NCI-H2107 (cell line): ENCODE measurements at regions not wholly inside any gene's neighbourhood (a gene's known extent, or its start where the extent isn't known, plus 50 kb on each side); places are given as distances from the start of the nearest gene placed in this dataset.

Experiments used
- DNase-seq: peaks from one replicate; lab custom pipeline; 2025; lab: John Stamatoyannopoulos, UW

DNA sequence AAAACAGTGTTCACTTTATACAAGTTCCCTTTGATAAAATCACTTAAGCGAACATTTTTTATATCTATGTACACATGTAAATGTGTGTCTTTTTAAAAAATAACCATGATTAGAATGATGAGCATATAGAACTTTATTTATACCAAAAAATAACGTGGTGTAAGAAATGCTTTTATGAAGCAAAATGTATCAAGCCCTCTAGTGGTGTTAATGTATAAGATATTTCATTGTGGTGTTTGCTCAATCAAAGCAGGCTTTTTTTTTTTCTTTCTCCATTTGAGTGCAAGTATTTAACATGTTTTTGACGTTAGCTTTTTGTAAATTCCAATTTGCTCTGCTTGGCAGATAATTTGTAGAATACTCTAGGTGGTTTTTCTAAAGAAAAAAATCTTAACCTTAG is 2092.4 kb upstream of the TENM3 start:
- no peak for DNase-seq

DNA sequence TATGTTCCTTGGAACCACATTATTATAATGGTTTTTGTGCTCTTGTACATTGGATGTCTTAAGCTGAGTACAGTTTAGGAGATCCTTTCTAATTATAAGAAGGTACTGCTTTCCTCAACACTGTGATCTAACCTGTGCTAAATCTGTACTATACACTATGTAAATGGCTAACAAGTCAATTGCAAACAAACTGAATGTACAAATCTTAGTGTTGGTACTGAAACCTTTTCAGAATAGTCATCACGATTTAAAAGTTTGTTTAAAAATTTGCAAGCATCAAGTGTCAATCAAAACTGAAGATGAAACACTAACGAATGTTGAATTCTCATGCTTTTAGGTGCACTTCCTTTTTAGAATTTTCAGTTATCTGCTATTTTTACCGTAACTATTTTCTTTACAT is 2090.4 kb upstream of the TENM3 start:
- DNase-seq, result no peak

DNA sequence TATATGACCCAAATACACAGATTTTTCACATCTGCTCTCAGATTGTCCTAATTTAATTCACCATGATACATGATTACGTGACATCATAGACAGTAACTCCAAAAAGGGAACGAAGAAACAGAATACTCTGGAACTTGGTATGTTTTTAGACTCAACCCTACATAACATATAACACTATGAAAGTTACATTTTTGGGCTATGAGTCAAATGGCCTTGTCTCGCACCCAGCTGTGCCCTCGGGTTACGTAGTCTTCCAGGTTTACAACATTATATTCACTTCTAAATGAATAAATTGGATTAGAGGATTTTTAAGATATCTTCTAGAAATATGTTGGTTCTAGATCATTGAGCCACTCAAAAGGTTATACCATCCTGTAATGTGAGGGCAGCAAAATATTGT is 2089.6 kb upstream of the TENM3 start:
- DNase-seq, result no peak

DNA sequence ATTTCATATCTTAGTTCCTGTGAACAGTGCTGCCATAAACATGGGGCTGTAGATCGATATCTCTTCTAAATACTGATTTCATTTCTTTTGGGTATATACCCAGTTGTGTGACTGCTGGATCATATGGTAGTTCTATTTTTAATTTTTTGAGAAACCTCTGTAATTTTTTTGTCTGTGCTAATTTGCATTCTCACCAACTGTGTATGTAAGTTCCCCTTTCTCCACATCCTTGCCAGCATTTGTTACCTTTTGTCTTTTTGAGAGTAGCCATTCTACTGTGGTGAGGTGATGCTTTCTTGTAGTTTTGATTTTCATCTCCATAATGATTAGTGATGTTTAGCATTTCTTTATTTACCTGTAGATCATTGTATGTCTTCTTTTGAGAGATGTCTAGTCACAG is 2086.5 kb upstream of the TENM3 start:
- no peak for DNase-seq

GRCh38 chr4:180160195-180160983 is 2082.8 kb upstream of the TENM3 start:
- no peak for DNase-seq

DNA sequence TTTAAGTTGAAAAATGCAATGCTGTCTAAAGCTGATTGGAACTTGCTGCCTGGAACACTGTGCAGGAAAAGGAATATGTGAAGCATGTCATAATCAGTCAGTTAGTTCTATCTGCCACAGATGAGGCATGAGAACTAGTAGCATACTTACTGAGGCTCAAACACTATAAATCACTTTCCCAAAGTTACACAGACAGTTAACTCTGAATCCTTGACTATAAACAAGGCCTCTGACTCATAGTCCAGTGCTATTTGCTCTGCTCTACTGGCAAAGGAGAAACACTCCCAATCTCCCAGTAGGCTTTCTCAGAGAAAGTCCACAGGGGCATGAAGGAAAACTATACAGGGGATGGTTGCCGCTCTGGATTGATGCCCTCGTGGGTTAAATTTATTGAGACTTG is 2078.4 kb upstream of the TENM3 start:
- no peak for DNase-seq

GRCh38 chr4:180169394-180169793 is 2073.8 kb upstream of the TENM3 start:
- DNase-seq, result no peak

GRCh38 chr4:180169966-180170365 is 2073.2 kb upstream of the TENM3 start:
- DNase-seq, result no peak

- no peak for DNase-seq
Observed at GRCh38 chr4:180179146-180179545, 2064.1 kb upstream of the TENM3 start.

DNA sequence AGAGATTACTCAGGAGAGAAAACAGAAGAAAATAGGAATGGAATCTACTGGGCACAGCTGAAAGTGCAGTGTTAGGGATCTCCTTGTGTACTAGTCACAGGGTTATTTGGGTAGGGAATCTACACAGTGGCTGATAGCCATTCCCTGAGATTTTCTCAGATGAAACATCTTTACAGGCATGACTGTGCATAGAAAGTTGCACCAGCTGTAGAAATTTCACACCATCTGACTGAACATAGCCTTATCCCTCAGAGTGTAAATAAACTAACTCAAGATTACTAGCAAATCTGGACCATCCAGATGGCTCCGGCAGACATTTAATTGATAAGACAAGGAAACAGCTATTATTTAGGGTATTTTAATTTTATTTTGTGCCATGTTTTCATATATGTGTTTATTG is 2053.5 kb upstream of the TENM3 start:
- DNase-seq, result no peak

DNA sequence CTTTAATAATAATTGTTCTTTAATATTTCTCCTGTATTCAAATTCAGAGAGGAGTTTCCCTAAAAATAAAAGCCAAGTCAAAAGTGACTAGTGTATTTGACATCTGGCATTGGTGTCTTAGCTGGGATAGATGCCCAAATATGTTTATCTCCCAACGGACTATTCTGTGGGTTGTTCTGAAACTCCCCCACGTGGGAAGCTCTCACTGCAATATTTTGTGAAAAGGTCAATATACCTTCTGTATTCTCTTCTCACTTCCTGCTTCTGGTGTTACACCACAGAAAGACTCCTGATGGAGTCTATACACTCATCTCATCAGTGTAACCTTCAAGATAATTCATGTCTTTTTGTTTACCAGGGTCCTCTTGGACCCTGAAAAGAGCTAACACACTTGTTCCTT is 2052.8 kb upstream of the TENM3 start:
- DNase-seq, result no peak

DNA sequence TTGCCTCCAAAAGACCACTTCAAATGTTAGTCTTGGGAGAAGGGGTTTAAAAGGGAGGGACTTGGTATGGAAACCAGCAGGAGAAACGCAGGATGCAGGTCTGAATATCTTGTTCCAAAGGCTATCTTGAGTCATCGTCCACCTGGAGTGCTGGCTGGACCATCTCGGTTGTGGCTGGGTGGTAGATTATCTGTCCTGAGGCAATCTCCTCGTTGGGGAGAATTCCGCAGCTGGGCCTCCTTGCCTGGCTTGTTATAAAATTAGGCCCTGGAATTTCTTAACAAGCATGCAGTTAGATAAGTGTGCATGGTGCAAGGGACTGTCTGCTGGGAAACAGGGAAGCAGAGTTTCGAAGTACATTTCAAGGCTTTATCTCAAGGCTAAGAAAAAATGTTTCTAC is 2045.7 kb upstream of the TENM3 start:
- no peak for DNase-seq

DNA sequence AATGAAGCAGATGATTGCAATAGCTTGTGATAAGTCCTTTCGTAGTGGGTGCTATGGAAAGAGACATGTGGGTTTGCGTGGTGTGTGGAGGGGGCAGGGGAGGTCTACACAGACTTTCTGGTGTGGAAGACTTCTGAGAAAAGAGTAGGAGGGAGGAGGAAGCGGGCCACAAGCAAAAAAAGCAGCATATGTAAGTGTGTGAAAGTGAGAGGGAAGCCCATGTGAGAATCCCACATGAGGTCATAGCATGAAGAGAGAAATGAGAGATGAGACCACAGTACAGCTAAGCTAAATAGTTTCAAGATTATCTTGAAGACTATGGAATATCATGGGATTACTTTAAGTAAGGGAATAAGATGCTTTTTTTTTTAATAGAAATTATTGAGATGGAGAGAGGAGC is 2039.9 kb upstream of the TENM3 start:
- no peak for DNase-seq

DNA sequence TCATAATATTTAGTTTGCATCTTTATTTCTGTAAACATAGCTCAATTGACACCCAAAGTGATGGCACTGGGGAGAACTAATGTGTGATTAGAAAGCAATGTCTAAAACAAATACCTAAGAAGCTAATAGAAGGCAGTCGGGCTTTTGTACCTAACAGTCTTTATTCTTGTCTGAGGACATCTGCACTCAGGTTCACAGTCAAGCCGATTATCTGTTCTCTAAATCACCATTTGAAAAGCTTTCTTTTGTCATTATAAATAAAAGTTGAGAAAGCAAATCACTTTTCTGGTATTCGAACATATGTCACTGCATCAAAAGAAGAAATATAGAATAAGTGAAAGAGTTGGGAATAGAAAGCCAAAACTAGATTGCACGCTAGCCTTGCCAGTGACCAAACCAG is 2037.9 kb upstream of the TENM3 start:
- no peak for DNase-seq

DNA sequence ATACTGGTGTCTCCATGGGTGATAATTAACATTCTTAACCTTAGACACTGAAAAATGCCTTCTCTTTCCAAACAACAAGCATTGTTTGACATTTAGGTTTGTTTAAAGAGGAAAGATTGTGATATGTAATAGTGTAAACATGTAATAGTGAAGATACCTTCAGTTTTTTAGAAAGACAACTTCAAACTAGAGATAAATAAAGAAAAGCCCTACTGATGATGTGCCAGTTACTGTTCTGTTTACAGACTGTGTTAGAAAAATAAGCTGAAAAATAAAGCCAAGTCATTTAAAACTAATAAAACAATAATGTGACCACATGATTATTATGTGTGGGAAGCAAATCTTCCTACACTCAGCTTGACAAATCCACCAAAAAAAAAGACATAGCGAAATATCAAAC is 2035.3 kb upstream of the TENM3 start:
- no peak for DNase-seq

GRCh38 chr4:180217070-180217469 is 2026.1 kb upstream of the TENM3 start:
- no peak for DNase-seq

GRCh38 chr4:180219080-180219479 is 2024.1 kb upstream of the TENM3 start:
- no peak for DNase-seq

GRCh38 chr4:180225977-180226376 is 2017.2 kb upstream of the TENM3 start:
- DNase-seq, result no peak

GRCh38 chr4:180234730-180235129 is 2008.5 kb upstream of the TENM3 start:
- no peak for DNase-seq

DNA sequence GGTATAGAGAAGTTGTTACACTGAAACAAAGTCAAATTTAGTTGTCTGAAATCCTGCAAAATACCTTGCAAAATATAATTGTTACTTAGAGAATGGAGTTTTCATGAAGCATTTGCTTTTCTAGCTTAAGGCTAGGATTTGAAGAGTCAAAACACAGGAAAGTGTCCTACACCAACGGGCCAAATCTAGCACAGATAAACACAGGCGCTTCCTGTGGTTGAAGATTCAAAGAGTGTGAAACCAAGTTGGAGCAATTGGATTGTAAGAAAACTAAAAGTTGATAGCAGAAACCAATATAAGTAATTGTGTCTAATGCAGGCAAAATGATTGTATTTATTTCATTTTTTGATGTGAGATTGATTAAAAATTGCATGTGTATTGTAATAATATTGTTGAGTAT is 2002.5 kb upstream of the TENM3 start:
- DNase-seq, result no peak

GRCh38 chr4:180253419-180253818 is 1989.8 kb upstream of the TENM3 start:
- no peak for DNase-seq

DNA sequence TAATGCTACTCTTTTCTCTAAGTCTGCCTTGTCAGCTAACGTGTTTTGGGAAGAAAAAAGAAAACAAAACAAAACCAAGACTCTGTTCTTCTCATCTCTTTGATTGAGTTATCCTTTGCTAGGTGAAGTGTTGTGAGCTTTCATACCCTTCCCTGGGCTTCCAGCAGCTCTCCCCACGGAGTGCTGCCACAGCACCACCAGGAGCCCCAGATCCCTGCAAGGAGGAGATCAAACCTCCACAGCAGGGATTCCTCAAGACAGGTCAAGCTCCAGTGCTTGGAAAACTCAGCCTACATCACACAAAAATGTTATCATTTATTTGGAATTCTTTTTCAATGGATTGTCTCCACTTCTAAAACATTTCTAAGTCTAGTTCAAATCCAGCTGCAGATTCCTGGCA is 1981.9 kb upstream of the TENM3 start:
- no peak for DNase-seq

DNA sequence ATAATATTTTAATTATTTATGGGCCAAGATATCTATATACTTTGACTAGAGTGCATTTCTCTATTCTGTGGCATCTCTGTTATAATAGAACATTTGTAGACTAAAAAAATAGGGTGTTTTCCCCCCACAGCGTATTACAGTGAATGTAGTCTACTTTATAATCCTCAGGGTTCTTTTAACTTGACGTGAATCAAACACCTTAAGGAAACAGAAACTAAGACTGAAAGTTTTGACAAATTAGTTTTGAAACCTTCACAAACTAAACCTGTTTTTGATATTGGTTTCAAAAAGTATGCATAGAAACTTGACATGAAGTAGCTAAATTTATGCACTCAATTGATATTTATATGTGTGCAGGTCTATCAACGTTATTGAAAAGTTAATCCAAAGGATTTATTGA is 1963.1 kb upstream of the TENM3 start:
- no peak for DNase-seq

DNA sequence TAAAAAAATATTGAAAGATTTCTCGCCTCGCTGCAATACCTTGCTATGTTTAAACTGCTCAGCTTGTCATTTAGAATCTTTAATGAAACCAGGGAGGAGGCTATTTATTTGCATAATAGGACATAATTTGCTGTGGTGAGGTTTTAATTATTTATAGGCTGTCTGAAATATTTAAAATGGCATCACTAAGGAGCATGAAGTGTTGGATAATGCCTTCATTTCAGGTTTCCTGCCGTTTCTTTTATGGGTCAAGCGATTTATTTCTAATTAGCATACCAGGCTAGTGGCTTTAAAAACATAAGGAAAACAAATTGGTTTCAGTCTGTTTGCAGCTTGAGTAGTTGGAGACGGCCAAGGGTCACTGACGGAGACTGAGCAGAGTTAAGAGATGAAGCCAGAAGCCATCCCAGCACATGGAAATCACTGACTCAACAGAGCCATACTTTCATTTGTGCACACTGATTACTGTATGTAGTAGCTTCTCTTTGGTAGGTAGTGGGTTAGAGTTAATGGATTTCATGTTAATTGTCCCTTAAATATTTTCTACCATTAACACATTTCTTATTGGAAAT is 1962.4 kb upstream of the TENM3 start:
- no peak for DNase-seq
